Transverse colon (tissue), 4 donors: ENCODE measurements at regions not wholly inside any gene's neighbourhood (a gene's known extent, or its start where the extent isn't known, plus 50 kb on each side); places are given as distances from the start of the nearest gene placed in this dataset.
"Not testable (repeated sequence)": the region's sequence is repeated elsewhere in the genome, so short reads cannot be mapped to it uniquely, and the experiment has no call there.

Source experiments
- DNase-seq: peaks from one replicate; pipeline ENCODE4 v3.0.0-alpha.2; 2019
- H3K27ac ChIP-seq, 4 donors: fragments of 200-600 bp; sonication (generic); 2 replicates each; pipeline ENCODE4 v1.5.1; 2016 to 2018; ENCODE audit warnings: inconsistent platforms in 4 of 4
- H3K27me3 ChIP-seq: fragments of 200-600 bp; sonication (generic); 2 replicates; pipeline ENCODE4 v1.5.1; 2017; ENCODE audit warnings: inconsistent platforms
- H3K36me3 ChIP-seq, 4 donors: fragments of 200-600 bp; sonication (generic); 2 replicates each; pipeline ENCODE4 v1.5.1; 2017 to 2019; ENCODE audit warnings: inconsistent platforms in 4 of 4
- H3K4me1 ChIP-seq, 4 donors: fragments of 200-600 bp; sonication (generic); 2 replicates each; pipeline ENCODE4 v1.5.1; 2017 to 2020; ENCODE audit warnings: inconsistent platforms in 4 of 4
- H3K4me3 ChIP-seq, 4 donors: fragments of 200-600 bp; sonication (generic); 1 replicate in 1 of 4; 2 replicates in 3 of 4; pipeline versions ENCODE4 v1.5.1 to v1.6.1; 2017 to 2019; ENCODE audit warnings: inconsistent platforms in 4 of 4
- H3K9me3 ChIP-seq, 2 donors: fragments of 200-600 bp; sonication (generic); 2 replicates each; pipeline ENCODE4 v1.5.1; 2017 to 2019; ENCODE audit warnings: inconsistent platforms in 2 of 2
- CTCF ChIP-seq, 5 experiments: fragments of 200-600 bp in 3 of 5; fragments of 450-650 bp in 2 of 5; sonication (generic) in 3 of 5; IDR thresholded peaks; 1 replicate in 2 of 5; 2 replicates in 3 of 5; pipeline ENCODE4 v1.5.1; 2016 to 2017; ENCODE audit warnings: antibody characterized with exemption in 5 of 5, inconsistent platforms in 3 of 5, mild to moderate bottlenecking in 2 of 5, moderate library complexity in 1 of 5
- EP300 ChIP-seq: sonication (generic); formaldehyde crosslinking; IDR thresholded peaks from one replicate; pipeline ENCODE4 v1.6.1; 2017; ENCODE audit warnings: antibody characterized with exemption, low read depth
- POLR2A ChIP-seq: fragments of 450-650 bp; IDR thresholded peaks from one replicate; pipeline ENCODE4 v1.6.1; 2016; ENCODE audit warnings: antibody characterized with exemption, mild to moderate bottlenecking, moderate library complexity
- POLR2AphosphoS5 ChIP-seq, 3 donors: sonication (generic); formaldehyde crosslinking; IDR thresholded peaks; one replicate each; pipeline ENCODE4 v1.6.1; 2016; ENCODE audit warnings: antibody characterized with exemption in 3 of 3
- WGBS, 2 donors: methylation state at CpG; one replicate each; pipeline ENCODE4 v1.1.5; 2018; ENCODE audit warnings: low coverage in 1 of 2; 5-methylcytosine and 5-hydroxymethylcytosine counted together
- in situ Hi-C, 4 donors: fragments of 200-750 bp; cut with MboI; loops; one replicate each; pipeline versions ENCODE4 v1.15.0 to v1.15.1; 2017; ENCODE audit warnings: low sequenced_read_pairs in 3 of 4, low pct_ligation_motif_present in 1 of 4, low pct_unique_long_range_greater_than_20kb in 1 of 4
- intact Hi-C: fragments of 100-400 bp; cut with DNase I; formaldehyde crosslinking; loops from one replicate; pipeline ENCODE4 v1.15.1; 2023; ENCODE audit warnings: low total_unique reads

GRCh38 chr2:92072461-92073035, 2798.7 kb upstream of the TEKT4 start:
- intact Hi-C loops (no loop called here), in situ Hi-C loops (no loop called here)

GRCh38 chr2:92073036-92073814, 2798.0 kb upstream of the TEKT4 start:
- no peaks in the 10 kb centered on the region for H3K27me3 ChIP-seq
- no peaks in the 10 kb centered on the region for H3K36me3 ChIP-seq
- H3K4me1 ChIP-seq = no peaks in the 10 kb centered on the region
- H3K27ac ChIP-seq = no peak overlapping the region
- intact Hi-C loops (no loop called here), in situ Hi-C loops (no loop called here)
- 96% methylated on average over 14 to 60 of the region's 60 CpGs for WGBS, 2 donors
- peak; percentile 1 for DNase-seq
- H3K4me3 ChIP-seq = no peak overlapping the region
- peaks cover 0 to 5% of the 10 kb centered on the region in 2 donors for H3K9me3 ChIP-seq
- no peak for TF ChIP-seq CTCF (IDR thresholded peaks at IDR 0.05)
- TF ChIP-seq EP300 = no peak
- no peak for TF ChIP-seq POLR2A
- no peak for TF ChIP-seq POLR2AphosphoS5 (IDR thresholded peaks at IDR 0.05)

More at GRCh38 chr2:92072461-92073035, 2798.7 kb upstream of the TEKT4 start:
- Histone ChIP-seq H3K27ac (no peak overlapping the region), H3K4me3 (no peak overlapping the region), H3K9me3 (peaks cover 0 to 5% of the 10 kb centered on the region in 2 donors), H3K27me3 (no peaks in the 10 kb centered on the region), H3K36me3 (no peaks in the 10 kb centered on the region), H3K4me1 (no peaks in the 10 kb centered on the region)
- no peak for TF ChIP-seq CTCF (IDR thresholded peaks at IDR 0.05)
- no peak for TF ChIP-seq POLR2A
- no peak for TF ChIP-seq EP300
- DNase-seq = peak; percentile 0
- 92 to 96% methylated on average over 21 to 37 of the region's 37 CpGs for WGBS, 2 donors

GRCh38 chr2:92073815-92074548, 2797.2 kb upstream of the TEKT4 start:
- no peak overlapping the region for H3K27ac ChIP-seq
- TF ChIP-seq EP300 (no peak), POLR2AphosphoS5 (IDR thresholded peaks at IDR 0.05) (no peak), POLR2A (no peak), CTCF (IDR thresholded peaks at IDR 0.05) (no peak)
- no peaks in the 10 kb centered on the region for H3K27me3 ChIP-seq
- in situ Hi-C loops (no loop called here), intact Hi-C loops (no loop called here)
- no peak overlapping the region for H3K4me3 ChIP-seq
- no peaks in the 10 kb centered on the region for H3K4me1 ChIP-seq
- H3K9me3 ChIP-seq = peaks cover 0 to 5% of the 10 kb centered on the region in 2 donors
- no peaks in the 10 kb centered on the region for H3K36me3 ChIP-seq
- no peak for DNase-seq
- WGBS, 2 donors = 95 to 99% methylated on average over 24 to 45 of the region's 45 CpGs

- 67 to 79% methylated on average over 3 to 21 of the region's 29 CpGs for WGBS, 2 donors
- peaks cover 0 to 5% of the 10 kb centered on the region in 2 donors for H3K9me3 ChIP-seq
- H3K27me3 ChIP-seq = no peaks in the 10 kb centered on the region
- H3K36me3 ChIP-seq = no peaks in the 10 kb centered on the region
- no peak overlapping the region for H3K4me3 ChIP-seq
- intact Hi-C loops = no loop called here
- no peak overlapping the region for H3K27ac ChIP-seq
- no peak for TF ChIP-seq POLR2A
- no peak for TF ChIP-seq EP300
- TF ChIP-seq POLR2AphosphoS5 (IDR thresholded peaks at IDR 0.05) = no peak
- TF ChIP-seq CTCF (IDR thresholded peaks at IDR 0.05) = no peak
- in situ Hi-C loops = no loop called here
- no peaks in the 10 kb centered on the region for H3K4me1 ChIP-seq
- DNase-seq = no peak
Observed at GRCh38 chr2:92074549-92074898, 2796.7 kb upstream of the TEKT4 start.

GRCh38 chr2:92075363-92075762, 2795.9 kb upstream of the TEKT4 start:
- H3K4me1 ChIP-seq, in situ Hi-C loops, H3K27me3 ChIP-seq, DNase-seq, H3K9me3 ChIP-seq, intact Hi-C loops, H3K27ac ChIP-seq, H3K4me3 ChIP-seq, H3K36me3 ChIP-seq: not testable (repeated sequence)
- WGBS, 2 donors = 83 to 89% methylated on average over 1 to 2 of the region's 2 CpGs
